ENCODE measurements at regions not wholly inside any gene's neighbourhood (a gene's known extent, or its start where the extent isn't known, plus 50 kb on each side); places are given as distances from the start of the nearest gene placed in this dataset. TPM values are rescaled to one million over a fixed set of nuclear protein-coding genes. Genes with fewer than 3 reads are reported as not detected.

DNA sequence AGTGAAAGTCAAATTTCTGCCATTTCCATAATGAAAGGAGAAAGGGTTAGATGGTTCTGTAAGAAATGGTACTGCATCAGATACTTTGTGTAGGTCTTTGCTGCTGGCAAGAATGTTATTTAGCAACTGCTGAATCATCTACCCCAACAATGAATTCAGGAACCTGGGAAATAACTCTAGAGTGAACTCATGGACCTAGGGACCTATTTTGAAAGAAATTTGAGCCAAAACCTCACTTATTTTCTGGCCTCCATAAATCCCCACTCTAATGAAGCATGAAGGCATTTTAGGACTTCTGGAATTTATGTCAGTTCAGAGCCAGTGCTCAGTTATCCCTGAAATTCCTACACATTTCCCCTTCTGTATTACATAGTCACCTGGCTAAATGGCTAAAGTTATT, 50.9 kb upstream of the CPNE8 start:
- ATAC-seq (ENCODE audit: insufficient read depth, low FRiP score) (no peak), DNase-seq (no peak)
- Histone ChIP-seq H3K9ac (ENCODE audit: insufficient read depth in 1 of 2, low read length in 2 of 2) (no peak overlapping the region), H3K9me3 (ENCODE audit: control insufficient read depth in 4 of 4, insufficient read depth in 3 of 4, low read length in 3 of 4) (no peaks in the 10 kb centered on the region), H3K4me3 (no peak overlapping the region), H3K4me1 (ENCODE audit: control insufficient read depth in 5 of 5, insufficient read depth in 5 of 5, low read length in 5 of 5) (no peaks in the 10 kb centered on the region), H3K27me3 (ENCODE audit: control insufficient read depth in 3 of 3, insufficient read depth in 3 of 3, low read length in 2 of 3) (no peaks in the 10 kb centered on the region), H3K27ac (ENCODE audit: low read depth in 1 of 2, low read length in 1 of 2) (no peak overlapping the region), H3K36me3 (ENCODE audit: control insufficient read depth in 4 of 4, insufficient read depth in 4 of 4, low read length in 4 of 4) (no peaks in the 10 kb centered on the region)
- TF ChIP-seq, protein P1, sequence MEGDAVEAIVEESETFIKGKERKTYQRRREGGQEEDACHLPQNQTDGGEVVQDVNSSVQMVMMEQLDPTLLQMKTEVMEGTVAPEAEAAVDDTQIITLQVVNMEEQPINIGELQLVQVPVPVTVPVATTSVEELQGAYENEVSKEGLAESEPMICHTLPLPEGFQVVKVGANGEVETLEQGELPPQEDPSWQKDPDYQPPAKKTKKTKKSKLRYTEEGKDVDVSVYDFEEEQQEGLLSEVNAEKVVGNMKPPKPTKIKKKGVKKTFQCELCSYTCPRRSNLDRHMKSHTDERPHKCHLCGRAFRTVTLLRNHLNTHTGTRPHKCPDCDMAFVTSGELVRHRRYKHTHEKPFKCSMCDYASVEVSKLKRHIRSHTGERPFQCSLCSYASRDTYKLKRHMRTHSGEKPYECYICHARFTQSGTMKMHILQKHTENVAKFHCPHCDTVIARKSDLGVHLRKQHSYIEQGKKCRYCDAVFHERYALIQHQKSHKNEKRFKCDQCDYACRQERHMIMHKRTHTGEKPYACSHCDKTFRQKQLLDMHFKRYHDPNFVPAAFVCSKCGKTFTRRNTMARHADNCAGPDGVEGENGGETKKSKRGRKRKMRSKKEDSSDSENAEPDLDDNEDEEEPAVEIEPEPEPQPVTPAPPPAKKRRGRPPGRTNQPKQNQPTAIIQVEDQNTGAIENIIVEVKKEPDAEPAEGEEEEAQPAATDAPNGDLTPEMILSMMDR (IDR thresholded peaks at IDR 0.05; ENCODE audit: control extremely low read depth, extremely low read depth): no peak

Small RNA genes in the stretch of these regions (small RNA-seq; reads per million reads assigned to genes)
- not detected for gene AC084373.1 (ENCODE audit: low replicate concordance)
